CD4-positive, alpha-beta T cell treated with Interleukin-1 beta for 1 hour (primary cell): ENCODE measurements at regions not wholly inside any gene's neighbourhood (a gene's known extent, or its start where the extent isn't known, plus 50 kb on each side); places are given as distances from the start of the nearest gene placed in this dataset.
"Not testable (repeated sequence)": the region's sequence is repeated elsewhere in the genome, so short reads cannot be mapped to it uniquely, and the experiment has no call there.

Experiments
- DNase-seq, 2 donors: peaks; one replicate each; pipeline ENCODE4 v3.0.0-alpha.2; 2020 to 2022

DNA sequence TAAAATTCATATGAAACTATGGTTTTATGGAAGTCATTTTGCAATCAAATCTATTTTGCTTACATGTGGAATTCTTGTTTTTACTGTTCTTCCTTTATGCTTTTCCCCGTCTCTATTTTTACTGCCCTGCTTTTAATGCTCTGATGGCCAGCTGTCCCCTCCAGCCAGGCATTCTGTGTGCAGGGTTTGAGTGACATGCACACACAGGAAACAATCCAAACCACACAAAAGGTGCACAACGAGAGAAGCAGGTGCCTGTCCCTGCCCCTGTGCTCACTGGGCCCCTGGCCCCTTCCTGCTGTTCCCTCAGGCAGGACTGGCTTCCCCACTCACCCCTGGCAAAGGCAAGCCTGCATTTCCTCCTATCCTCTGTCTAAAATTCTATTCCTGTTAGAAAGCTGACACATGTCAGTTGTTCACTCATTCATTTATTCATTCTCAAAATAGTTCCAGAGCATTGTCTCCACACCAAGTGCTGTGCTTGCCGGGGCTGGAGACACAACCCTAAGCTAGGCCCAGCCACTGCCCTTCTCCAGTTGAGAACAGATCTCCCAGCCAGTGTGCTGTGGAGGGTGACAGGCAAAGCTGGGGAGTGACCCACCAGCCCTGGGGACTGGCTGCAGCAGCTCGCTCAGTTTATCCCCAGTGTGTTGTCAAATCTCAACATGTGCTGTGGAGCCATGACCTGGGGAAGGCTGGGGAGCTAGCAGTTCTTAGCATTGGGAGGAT is 346.3 kb downstream of the FBXW7 start:
- no peak for DNase-seq

DNA sequence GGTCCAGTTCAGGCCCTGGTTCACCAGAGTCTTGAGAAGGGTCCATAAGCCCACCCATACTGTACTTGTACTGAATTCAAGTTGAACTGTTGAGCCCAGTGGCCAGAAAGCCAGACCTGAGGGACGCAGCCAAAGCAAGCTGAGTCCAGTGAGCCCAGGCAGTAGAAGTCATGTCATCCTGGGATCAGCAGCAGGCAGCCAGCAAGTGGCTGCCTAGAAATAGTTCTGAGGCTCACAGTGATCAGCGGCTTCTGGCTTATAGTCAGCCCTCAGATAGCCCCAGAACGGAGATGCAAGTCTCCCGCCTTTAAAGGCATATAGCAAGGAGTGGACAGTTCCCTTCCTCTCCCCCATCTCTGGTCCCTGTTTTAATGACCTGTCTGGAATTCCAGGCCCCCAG is 347.1 kb downstream of the FBXW7 start:
- no peak for DNase-seq

DNA sequence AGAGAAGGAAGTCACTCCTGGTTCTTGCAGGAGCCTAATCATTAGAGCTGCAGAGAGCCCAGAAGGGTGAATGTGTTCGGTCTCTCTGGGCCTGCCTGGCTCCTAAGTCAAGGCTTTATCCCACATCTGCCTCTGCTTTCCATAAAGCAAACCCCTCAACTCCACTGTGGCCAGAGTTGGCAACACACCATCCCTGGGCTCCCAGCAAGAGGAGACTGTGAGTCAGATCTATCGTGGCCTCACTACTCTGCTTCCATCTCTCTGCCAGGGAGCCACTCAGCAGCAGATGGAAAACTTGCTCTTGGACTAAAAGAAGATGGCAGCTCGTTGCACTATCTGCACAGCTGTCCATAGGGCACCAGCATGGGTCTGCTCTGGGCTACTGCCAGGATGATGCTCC is 348.2 kb downstream of the FBXW7 start:
- DNase-seq: no peak

DNA sequence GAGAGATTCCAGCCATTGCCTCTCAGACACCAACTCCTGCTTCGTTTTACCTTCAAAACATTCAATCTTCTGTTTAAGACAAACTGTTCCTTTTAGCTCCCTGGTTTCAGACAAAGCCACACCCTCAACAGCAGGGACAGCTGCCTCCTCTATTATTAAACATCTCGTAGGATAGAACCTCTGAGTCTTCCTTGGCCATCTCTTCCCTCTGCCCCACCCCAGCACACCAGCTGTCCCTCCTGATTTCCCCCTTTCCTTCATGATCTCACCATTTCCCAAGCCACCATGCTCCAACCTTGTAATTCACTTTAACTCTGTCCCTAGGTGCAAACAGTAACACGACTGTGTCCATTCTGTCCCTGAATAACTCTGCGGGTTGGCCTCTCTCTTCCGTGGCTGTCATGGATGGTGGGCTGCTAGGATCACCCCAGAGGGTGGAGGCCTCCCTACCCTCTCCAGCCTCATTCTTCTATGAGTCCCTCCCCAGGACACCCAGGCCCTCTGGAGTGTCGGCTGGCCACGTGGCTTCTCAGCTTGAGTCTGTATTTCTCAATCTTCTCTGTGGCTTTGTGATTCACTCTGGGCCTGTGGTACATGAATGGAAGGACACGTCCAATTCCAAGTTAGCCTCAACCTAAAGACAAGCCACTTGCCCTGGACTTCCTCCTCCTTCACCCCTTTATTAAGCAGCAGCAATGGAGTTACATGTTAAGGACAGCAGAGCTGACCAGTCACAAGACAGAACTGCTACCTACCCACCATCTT is 349.9 kb downstream of the FBXW7 start:
- no peak for DNase-seq

DNA sequence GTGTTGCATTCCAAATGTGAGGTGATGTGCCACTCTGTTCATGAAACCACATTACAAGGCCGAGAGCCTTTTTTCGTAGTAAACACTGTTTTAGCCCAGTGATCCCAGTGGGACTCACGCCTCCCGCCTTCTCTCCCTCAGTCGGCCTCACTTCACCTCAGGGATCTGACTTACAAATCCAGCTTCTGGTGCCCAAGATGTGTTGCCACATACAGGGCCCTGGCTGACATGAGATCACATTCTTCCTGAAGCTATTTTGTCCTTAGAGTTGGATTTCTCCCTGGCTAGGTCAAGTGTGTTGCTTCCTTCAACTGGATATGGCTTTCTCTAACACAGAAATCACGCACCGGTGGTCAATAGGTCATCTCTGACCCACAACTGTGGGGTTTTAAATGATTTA is 354.7 kb downstream of the FBXW7 start:
- no peak for DNase-seq

DNA sequence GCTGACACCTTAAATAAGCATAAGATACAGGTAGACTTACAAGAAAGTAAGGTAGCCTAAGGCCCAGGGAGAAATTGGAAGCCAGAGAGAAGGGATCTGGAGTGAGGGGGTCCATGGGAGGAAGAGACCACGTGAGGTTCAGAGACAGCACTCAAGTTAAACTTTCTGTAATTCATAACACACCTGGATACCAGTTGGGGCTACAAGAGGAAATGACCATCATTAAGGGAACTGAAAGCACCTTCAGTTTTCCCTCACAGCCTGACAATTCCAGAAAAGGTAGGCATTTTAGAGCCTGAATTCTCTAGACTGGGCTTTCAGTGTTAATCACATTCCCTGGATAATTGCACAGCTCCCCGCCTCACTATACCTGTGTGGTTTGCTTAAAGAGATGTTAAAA is 355.5 kb downstream of the FBXW7 start:
- no peak for DNase-seq

DNA sequence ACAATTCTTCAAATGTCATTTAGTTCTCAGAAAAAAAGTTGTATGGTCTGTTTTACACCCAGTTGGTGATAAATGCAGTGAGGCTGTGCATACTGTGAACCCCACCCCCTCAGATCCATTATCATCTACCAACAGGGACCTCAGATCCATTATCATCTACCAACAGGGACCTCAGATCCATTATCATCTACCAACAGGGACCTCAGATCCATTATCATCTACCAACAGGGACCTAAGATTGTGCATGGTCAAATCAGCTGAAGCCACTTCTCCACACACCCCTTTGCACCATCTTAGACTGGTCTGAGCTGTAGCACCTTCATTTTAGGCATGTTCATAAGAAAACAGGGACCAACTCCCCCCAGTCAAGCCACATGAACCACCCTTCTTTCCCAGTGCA is 358.4 kb downstream of the FBXW7 start:
- not testable (repeated sequence) for DNase-seq

DNA sequence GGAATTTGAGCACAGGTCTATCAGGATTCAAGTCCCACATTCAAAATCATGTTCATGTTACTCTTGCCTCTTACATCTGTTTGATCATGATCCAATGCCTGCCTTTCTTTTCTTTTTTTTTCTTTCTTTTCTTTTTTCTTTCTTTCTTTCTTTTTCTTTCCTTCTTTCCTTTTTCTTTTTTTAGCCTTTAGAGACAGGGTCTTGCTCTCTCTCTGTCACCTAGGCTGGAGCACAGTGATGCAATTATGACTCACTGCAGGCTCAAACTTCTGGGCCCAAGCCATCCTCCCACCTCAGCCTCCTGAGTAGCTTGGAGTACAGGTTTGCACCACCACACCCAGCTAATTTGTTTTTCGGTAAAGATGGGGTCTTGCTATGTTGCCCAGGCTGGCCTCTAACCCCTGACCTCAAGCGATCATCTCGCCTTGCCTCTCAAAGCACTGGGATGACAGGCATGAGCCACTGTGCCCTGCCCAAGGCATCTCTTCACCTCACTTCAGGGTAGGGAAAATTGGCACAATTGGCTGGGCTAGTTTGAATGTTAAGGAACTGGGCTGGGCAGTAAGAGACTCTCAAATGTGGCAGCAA is 359.2 kb downstream of the FBXW7 start:
- DNase-seq: no peak

DNA sequence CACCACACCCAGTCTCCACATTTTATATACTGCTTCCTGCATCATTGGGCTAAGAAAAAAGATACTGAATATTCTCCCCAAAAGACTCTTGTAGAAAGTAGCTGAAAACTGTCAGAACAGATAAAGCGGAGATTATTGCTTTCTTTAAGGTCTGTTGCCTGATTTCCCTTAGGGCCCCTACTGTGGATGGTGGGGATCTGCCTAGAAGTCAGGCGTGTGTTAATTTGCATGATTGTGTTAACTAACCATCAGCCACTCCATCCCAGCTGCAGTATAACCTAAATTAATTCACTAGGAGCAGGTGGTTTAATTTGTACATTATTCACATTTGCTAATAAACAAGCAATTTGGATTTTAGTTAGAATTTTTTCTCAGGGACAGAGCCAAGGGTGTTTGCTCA is 360.3 kb downstream of the FBXW7 start:
- DNase-seq: no peak

DNA sequence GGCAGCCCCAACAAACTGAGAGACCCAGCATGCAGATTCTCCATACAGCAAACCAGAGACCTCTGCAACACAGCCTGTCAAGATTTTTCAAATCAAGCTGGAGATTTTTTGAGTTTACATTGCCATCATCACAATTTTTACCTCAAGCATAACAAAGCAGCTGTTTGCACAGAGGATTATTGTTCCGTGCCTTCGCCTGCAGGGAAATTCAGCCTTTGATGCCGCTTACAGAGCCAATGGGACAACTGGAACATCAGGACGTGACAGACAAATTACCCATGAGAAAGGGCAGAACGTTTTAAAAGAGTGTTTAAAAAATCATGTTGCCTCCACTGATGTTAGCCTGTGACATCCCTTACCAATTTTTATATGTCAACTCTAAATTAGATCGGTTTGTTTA is 363.7 kb downstream of the FBXW7 start:
- DNase-seq: no peak

DNA sequence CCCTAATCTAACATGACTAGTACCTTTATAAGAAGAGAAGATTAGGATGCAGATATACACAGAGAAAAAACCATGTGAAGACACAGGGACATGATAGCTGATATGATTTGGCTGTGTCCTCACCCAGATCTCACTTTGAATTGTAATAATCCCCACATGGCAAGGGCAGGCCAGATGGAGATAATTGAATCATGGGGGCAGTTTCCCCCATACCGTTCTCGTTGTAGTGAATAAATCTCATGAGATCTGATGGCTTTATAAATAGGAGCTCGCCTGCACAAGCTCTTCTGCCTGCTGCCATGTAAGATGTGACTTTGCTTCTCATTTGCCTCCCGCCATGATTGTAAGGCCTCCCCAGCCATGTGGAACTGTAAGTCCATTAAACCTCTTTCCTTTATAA is 364.3 kb downstream of the FBXW7 start:
- no peak for DNase-seq

DNA sequence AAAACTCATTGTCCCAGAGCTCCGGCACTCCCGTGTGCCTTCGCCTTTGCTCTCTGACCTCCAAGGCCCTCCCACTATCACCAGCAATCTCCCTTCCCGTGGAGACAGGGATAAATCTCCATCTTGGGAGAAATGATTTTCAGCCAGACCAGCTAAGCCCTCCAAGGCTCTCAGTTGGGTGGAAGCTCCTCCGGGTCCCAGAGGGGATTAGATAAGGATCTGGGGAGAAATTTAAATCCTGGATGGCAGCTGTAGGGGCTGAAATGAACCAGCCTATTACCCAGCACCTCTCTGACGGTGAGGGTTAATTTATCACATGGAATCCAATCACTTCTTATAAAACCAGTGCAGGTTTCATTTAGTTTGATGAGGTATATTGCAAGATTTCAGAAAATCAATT is 366.2 kb downstream of the FBXW7 start:
- DNase-seq: no peak

DNA sequence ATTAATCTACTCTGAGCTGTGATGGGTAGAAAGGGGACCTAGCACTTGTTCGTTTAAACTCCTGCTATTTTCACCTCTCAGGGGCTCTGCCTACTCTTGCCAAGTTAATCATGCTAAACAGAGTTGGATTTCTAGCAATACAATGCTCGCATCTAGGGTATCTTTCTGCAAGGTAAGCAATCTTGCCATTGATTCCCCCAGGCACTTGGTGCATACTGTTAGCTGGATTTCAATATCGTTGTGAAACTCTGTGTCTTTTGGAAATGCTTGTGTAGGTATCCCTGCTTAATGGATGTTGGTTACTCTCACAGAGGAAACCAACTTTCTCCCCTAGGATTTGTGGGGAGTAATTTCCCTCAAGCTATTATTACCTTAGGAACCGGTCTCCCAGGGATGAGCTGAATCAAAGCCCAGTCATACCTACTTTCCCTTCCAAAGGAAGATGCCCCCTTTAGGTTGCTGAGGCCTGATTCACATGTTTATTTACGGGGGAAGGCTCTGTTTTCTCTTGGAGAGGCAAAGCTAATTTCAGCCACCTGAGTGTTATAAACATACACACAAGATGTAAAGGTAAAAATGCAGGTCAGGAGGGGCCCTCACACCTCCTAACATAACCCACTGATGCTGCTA is 366.8 kb downstream of the FBXW7 start:
- no peak for DNase-seq

DNA sequence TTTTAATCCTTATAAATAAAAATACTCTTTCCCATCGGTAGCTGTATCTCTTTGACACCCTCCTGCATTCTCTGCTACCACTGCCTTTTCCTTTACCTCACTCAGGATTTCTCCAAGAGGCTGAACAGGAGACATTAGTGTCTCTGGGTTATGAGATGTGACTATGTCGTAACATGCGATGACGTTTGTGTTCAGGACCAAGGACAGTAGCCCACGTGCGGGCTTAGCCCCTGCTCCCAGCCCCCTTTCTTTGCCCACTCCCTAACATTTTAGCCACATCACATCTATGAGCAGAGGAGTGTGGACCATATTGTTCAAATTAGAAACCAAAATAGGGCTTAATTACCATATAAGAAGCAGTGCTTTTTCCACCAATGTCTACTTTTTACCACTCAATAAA is 369.3 kb downstream of the FBXW7 start:
- DNase-seq: no peak

DNA sequence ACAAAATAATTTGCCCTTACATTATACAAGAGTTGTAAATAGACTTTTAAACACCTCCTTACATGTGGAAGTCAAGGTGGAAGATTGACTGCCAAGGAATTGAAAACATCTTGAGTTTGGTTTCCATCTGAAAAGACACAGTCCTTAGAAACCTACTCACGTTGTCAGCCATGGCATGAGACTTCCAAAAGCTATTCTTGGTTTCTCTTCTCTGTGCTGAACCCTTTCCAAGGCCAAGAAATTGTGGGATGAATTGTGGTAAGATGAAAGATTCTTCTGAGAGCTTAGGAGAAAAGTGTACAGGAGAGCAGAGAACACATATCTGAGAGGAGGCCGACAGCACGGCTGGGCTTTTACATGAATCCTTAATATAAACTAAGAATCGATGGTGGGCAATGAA is 370.0 kb downstream of the FBXW7 start:
- DNase-seq: no peak

DNA sequence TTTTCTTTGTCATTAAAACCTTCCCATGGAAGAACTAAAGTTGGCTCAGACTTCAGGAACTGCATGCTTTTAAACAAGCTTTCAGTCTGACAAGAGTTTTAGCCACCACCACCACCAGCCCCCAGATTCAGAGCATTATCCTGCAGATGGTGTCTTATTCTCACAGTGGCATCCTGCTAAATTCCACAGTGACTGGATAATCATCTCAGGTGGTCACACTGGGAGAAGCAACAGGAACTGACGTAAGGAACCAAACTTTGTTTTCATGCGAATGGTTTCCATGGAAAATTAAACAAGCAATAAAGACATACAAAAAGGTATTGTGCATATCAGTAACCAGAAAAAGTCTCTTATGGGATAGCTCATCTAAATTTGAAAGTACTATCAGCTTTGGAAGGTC is 370.7 kb downstream of the FBXW7 start:
- DNase-seq: no peak

DNA sequence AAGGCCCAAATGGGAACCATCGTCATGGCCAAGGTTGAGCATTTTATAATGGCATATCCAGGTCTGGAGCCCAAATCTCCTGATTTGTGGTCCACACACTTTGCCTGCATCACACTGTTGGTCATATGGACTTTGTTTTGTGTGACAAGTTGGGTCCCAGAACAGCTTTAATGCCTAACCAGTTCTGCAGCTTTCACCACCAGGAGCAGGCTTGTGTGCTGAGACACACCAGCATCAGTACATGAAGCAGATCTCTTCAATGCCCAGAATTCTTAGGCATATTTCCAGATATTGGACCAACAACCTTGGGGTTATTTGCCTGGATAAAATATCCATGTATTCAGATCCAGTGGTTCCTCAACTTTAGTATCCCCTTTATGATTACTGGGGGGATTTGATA is 371.3 kb downstream of the FBXW7 start:
- DNase-seq: no peak

DNA sequence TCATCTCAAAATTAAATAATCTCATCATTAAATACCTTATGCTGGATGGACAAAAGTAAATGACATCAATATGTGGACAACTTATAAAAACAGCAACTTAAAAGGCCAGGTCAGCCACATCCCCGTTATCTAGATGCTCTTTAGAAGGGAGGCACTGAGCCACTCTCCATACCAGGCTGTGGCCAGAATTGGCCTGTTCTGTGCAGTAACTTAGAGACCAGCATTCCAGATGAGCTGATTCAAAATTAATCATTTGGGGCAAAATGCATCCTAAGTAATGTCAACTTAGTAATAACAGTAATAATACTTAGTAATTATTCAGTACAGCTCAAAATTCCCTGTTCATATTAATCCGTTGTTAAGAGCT is 373.6 kb downstream of the FBXW7 start:
- DNase-seq: no peak

DNA sequence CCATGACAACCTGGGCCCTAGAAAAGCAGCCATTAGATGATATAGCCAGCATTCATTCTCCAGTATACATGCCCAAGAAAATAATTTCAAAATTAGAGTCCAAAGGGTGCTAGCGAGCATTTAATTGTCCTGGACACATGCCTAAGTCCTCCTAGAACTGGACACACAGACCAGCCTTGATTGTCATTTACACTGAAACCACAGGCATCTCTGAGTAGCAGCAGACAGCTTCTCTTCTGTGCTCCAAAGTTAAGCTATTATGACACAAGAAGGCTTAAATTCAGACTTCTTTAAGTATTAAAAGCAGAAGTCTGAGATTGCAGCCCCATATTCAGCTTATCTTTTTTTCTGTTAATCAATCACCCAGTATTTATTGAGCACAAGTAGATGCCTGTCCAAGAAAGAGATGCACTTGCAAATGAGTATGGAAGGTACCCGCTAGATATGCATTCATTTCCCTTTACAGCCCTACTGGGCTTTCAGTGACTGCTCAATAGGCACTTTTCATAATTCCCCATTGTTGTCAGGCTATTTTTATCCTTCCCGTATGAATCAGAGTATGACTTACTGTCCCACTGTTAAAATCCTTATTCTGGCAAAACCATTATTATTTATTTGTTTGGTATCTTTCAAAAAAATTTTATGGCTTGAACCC is 374.1 kb downstream of the FBXW7 start:
- no peak for DNase-seq

DNA sequence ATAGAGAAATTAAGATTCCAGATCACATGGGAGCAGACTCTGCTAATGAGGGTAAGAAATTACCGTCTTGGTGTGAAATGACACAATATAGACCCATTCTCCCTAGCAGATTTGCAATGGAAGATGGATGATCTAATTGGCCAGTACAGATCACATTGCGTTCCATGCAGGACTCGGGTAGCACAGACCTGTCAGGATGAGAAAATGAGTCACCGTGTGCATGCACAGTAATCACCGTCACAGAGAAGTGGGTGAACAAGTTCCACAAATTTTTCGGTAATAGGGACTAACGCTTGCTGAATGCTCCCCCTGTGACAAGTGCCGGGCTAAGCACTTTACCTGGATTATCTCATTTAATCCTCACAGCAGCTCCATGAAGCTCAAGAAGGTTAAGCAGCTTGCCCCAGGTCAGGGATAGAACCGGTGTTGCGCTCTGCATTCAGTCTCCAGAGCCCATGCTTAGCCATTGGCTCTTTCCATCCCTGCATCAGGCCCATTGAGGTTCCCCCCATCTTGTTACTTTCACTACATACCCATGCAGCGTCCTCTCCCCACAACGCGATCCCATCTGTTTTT is 375.6 kb downstream of the FBXW7 start:
- DNase-seq: no peak

DNA sequence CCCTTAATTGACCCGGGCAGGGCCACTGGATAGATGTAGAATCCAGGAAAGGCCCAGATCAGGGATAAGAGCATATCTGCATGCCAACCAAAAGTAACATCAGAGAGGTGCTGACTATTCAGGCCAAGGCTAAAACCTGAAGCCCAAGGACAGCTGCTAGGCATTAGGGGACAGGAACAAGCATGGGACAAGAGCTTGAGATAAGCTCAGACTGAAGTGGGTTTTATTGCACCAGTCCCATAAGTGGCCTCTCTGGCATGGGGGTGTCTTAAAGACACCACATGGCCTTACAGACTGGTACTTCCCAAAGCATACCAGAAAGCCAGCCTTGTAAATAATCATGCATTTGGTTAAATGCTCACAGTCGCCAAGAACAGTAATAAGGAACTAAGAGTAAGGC is 376.1 kb downstream of the FBXW7 start:
- DNase-seq: no peak

DNA sequence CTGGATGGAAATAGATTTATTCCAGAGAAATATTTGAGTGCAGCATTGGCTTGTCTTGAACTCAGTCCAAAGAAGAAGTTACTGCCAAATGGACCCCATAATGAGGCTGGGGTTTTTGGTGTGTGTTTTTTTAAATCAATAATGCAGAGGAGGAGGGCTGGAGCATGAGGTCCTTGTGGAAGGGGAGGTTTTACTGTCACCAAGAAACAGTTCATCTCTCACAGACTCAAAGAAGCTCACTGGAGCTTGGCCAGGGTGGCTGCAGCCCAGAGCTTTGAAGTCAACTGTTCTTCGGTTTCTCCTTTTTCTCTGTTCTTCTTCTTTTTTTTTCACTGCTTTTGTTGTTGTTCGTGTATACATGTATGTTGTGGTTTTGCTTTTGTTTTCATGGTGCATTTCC is 377.7 kb downstream of the FBXW7 start:
- no peak for DNase-seq

DNA sequence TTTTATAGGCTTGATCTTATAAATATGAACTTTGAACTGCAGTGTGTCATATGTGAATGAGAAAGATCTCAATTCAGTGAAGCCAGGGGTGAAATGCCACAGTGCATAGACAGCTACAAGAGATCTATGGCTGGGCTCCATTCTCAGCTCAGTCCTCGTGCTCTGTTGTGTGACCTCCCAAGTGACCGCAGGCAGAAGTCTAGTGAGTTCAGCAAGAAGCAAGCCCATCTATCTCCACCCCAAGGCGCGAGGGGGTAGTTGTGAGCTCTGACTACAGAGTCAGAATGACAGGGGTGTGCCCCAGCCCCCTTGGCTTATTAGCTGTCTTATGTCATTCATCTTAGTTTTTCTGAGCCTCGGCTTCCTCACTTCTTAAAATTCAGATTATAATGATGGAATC is 378.3 kb downstream of the FBXW7 start:
- no peak for DNase-seq
